HG02610 (cell line): ENCODE measurements at regions not wholly inside any gene's neighbourhood (a gene's known extent, or its start where the extent isn't known, plus 50 kb on each side); places are given as distances from the start of the nearest gene placed in this dataset.
"Not testable (repeated sequence)": the region's sequence is repeated elsewhere in the genome, so short reads cannot be mapped to it uniquely, and the experiment has no call there.

Source experiments
- ATAC-seq: cut with Tn5 transposase; IDR thresholded peaks from one replicate; pipeline ENCODE4 v1.9.1; 2021; ENCODE audit warnings: mild to moderate bottlenecking, moderate library complexity; ENCODE audit not compliant: unreplicated experiment

- ATAC-seq = no peak
Observed at GRCh38 chr15:70242951-70243685, 145.4 kb upstream of the TLE3 start.

- ATAC-seq = no peak
Observed at GRCh38 chr15:70241561-70242320, 144.0 kb upstream of the TLE3 start.

GRCh38 chr15:70240820-70241430, 143.2 kb upstream of the TLE3 start:
- no peak for ATAC-seq

- peak; percentile 76 for ATAC-seq
Observed at GRCh38 chr15:70240082-70240481, 142.4 kb upstream of the TLE3 start.

GRCh38 chr15:70238917-70239316, 141.2 kb upstream of the TLE3 start:
- no peak for ATAC-seq

GRCh38 chr15:70237626-70238025, 139.9 kb upstream of the TLE3 start:
- ATAC-seq = no peak

GRCh38 chr15:70236341-70237086, 138.8 kb upstream of the TLE3 start:
- ATAC-seq = no peak

GRCh38 chr15:70235347-70235746, 137.6 kb upstream of the TLE3 start:
- ATAC-seq = no peak

- no peak for ATAC-seq
Observed at GRCh38 chr15:70234256-70234905, 136.7 kb upstream of the TLE3 start.

- no peak for ATAC-seq
Observed at GRCh38 chr15:70231484-70231883, 133.8 kb upstream of the TLE3 start.

- ATAC-seq = not testable (repeated sequence)
Observed at GRCh38 chr15:70227918-70228317, 130.2 kb upstream of the TLE3 start.

GRCh38 chr15:70227147-70227546, 129.4 kb upstream of the TLE3 start:
- no peak for ATAC-seq

GRCh38 chr15:70226337-70226980, 128.7 kb upstream of the TLE3 start:
- no peak for ATAC-seq

GRCh38 chr15:70225416-70225815, 127.7 kb upstream of the TLE3 start:
- no peak for ATAC-seq

GRCh38 chr15:70222606-70223005, 124.9 kb upstream of the TLE3 start:
- ATAC-seq = no peak

- ATAC-seq = no peak
Observed at GRCh38 chr15:70220490-70221096, 122.9 kb upstream of the TLE3 start.

- no peak for ATAC-seq
Observed at GRCh38 chr15:70219966-70220365, 122.2 kb upstream of the TLE3 start.

- ATAC-seq = no peak
Observed at GRCh38 chr15:70219256-70219895, 121.7 kb upstream of the TLE3 start.
